Fibroblast of pulmonary artery (primary cell): ENCODE measurements at regions not wholly inside any gene's neighbourhood (a gene's known extent, or its start where the extent isn't known, plus 50 kb on each side); places are given as distances from the start of the nearest gene placed in this dataset.

Experiments
- DNase-seq: peaks from one replicate; pipeline ENCODE4 v3.0.0-alpha.2; 2010; ENCODE audit warnings: low read depth
- H3K4me3 ChIP-seq: replicated peaks from 2 replicates; pipeline ENCODE4 v1.5.1; 2011; ENCODE audit warnings: low read depth, mild to moderate bottlenecking, control low read depth, low read length, moderate library complexity
- TF ChIP-seq, protein P1 (sequence below): IDR thresholded peaks from 2 replicates; pipeline ENCODE4 v1.5.1; 2011; ENCODE audit warnings: mild to moderate bottlenecking, control low read depth, low read length, inconsistent platforms; ENCODE audit errors: missing control alignments

DNA sequence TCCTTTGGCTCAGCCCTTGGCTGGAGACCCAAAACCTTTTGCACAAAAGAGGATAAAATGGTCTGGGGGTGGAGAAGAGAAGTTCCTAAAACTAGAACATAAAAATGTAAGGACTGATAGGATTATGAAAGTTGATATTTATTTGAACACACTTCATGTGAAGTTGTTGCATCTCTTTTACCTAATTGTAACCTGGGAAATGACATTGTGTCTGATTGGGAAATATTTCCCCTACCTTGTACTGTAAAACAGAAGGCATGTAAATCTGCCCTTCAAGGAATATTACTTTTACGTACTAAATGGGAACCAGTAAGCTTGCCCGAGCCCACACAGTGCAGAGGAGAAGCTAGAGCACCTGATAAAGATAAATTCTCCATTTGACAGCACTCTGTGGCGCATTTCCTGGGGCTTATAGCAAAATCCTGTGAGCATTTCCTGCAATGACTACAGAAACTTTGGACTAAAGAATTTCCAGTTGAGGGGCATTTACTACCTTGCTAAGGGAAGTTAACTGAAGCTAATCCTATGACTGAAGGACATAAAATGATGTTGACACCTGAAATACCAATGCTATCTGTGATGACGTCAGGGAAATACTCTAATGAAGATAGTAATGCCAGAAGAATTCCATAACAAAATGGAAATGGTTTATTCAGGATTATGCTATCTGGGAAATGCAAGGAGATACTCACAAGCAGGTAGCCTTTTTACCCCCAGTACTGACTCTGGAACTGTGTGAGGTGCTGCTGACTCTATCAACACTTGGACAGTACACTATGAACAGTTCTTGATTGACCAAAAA lies 78.3 kb upstream of the LIFR start:
- TF ChIP-seq, protein P1, sequence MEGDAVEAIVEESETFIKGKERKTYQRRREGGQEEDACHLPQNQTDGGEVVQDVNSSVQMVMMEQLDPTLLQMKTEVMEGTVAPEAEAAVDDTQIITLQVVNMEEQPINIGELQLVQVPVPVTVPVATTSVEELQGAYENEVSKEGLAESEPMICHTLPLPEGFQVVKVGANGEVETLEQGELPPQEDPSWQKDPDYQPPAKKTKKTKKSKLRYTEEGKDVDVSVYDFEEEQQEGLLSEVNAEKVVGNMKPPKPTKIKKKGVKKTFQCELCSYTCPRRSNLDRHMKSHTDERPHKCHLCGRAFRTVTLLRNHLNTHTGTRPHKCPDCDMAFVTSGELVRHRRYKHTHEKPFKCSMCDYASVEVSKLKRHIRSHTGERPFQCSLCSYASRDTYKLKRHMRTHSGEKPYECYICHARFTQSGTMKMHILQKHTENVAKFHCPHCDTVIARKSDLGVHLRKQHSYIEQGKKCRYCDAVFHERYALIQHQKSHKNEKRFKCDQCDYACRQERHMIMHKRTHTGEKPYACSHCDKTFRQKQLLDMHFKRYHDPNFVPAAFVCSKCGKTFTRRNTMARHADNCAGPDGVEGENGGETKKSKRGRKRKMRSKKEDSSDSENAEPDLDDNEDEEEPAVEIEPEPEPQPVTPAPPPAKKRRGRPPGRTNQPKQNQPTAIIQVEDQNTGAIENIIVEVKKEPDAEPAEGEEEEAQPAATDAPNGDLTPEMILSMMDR, result no peak
- peak; percentile 37 for DNase-seq
- H3K4me3 ChIP-seq, result no peak overlapping the region

DNA sequence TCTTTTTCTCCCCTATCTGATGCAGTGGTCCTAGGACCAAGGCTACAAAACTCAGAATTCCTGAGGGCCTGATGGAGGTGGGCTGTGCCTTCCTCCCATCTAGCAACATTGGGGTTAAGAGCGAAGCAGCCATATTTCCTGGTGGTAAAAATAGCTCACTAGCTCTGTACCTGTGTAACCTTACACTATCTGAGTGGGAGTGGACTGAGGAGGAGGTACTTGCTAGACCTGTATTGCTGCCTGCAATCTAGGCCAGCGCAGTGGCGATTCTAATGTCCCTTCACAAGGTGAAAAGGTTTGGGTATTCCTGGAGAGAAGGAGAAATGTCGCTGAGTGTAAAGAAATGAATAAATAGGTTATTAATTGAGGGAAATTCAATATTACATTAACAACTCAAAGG lies 80.2 kb upstream of the LIFR start:
- no peak for DNase-seq

DNA sequence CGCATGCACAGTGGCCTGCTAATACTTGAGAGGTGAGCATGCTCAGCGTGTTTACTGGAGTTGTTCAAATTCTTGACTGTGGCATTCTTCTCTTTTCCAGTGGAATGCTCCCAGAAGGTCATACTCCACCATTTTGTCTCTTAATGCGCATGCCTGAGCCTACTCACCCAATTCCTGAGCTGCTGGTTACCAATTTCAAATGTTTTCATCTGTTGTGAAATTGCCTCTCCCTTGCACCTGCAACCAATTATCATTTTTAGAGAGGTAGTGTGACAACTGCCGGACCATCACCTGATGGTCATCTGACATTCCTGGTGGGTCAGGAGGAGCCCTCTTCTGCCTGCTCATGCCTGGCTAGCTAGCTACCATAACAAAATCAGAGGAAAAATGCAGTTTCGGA lies 82.2 kb upstream of the LIFR start:
- TF ChIP-seq, protein P1, result no peak
- no peak for DNase-seq
- no peak overlapping the region for H3K4me3 ChIP-seq

More for the DNA sequence above, 80.2 kb upstream of the LIFR start:
- H3K4me3 ChIP-seq, result no peak overlapping the region
- TF ChIP-seq, protein P1, result no peak

DNA sequence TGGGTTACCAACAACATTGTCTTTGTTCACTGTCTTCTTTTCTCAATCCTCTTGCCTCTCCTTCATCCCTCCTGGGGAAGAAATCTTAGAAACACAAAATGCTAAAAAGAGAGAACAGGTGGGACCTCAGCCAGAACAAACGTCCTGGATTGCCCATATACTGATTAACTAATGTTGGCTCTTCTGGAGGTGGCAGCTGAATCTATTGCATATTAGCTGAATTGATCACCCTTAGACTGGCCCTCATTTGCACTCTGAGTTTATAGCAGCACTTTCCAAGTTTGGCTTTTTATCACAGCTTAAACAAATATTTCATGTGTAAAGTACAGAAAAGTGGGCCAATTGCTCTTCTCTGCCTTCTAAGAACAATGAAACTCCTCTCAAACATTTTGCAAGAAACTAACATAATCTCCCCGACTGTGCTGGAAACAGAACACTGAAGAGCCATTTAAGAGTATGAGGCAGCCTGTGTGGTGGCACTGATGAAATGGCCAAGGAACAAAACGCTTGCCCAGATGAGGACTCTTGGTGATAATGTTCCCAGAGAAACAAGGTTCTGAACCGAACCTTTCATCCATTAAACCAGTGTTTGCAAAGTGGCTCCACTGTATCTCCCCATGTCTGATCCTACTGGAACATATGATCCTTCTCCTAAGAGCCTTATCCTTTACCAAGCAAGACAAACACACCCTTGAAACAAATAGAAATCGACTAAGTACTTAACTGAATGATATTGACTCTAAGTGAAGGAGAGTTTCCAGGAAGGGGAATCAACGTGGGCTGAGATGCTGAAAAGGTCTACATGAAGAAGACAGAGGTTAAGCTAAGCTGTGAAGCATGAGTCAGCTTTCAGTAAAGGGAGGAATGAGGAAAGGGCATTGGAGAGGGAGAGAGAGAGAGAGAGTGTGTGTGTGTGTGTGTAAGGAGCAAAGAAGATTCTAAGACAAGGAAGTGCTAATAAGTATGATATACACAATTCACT lies 83.2 kb upstream of the LIFR start:
- DNase-seq, result peak; percentile 36
- TF ChIP-seq, protein P1, result no peak

DNA sequence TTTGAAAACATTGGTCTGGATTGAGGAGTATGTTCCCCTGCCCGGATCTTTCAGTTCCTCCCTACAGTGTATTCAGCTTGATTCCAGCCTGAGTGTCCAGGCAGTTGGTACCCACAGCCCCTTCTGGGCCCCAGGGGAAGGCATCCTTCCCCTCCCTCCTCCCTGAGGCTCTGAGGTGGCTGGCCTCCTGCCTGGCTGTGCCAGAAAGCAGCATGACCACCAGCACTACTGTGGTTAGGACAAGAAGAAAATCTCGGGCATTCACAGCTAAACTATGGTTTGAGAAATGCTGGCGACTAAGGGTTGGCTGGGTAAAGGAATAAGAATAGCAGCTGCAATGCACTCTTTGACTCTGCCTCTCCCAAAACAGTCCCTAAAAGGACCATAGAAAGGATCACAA lies 84.6 kb upstream of the LIFR start:
- H3K4me3 ChIP-seq, result no peak overlapping the region
- DNase-seq, result no peak
- TF ChIP-seq, protein P1, result no peak

More for the DNA sequence above, 83.2 kb upstream of the LIFR start:
- no peak overlapping the region for H3K4me3 ChIP-seq

DNA sequence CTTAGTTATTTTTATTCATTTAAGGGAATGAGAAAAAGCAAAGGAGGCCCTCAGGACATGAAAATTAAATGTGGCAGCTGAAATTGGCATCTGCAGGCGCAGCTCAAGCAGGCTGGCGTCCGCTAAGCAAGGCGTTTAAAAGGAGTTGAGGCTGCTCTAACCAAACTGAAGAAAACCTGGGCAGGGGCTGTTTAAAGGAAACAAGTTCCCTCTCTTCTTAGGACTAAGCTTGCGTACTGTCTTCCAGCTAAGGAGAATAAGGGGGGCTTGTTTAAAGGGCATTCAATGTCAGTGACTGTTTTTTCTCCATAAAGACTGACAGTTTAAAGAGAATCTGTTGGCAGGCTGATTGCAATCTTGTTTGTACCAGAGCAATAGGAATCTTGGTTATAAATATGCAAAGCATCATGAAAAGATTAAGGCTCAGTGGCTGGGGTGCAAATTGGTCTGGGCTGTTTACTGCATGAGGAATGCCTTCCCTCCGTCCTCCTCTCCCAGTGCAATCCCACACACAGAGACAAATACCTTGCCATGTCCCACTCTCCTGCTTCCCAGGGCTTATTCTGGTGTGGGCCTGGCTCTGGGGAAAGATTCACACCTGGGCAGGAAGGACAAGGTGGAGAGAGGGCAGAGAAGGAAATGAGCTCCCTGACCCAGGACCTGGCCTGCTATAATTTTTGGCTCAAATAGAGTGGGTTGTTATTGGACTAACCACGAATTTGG lies 85.9 kb upstream of the LIFR start:
- TF ChIP-seq, protein P1, result no peak
- no peak overlapping the region for H3K4me3 ChIP-seq
- no peak for DNase-seq
